Cerebellar cortex (tissue), 1 donor: ENCODE measurements at regions not wholly inside any gene's neighbourhood (a gene's known extent, or its start where the extent isn't known, plus 50 kb on each side); places are given as distances from the start of the nearest gene placed in this dataset.
"Not testable (repeated sequence)": the region's sequence is repeated elsewhere in the genome, so short reads cannot be mapped to it uniquely, and the experiment has no call there.

Source experiments
- DNase-seq: peaks from one replicate; pipeline ENCODE4 v3.0.0-alpha.2; 2015; ENCODE audit warnings: low spot score

- DNase-seq, result no peak
These were observed 50.2 kb downstream of the SMIM38 start for GRCh38 chr11:69205743-69206612.

- DNase-seq, result not testable (repeated sequence)
These were observed 50.9 kb downstream of the SMIM38 start for GRCh38 chr11:69206613-69206965.

GRCh38 chr11:69207165-69207889 lies 51.6 kb downstream of the SMIM38 start:
- DNase-seq, result no peak

GRCh38 chr11:69208190-69209037 lies 52.7 kb downstream of the SMIM38 start:
- DNase-seq, result no peak

- DNase-seq, result no peak
These were observed 53.3 kb downstream of the SMIM38 start for GRCh38 chr11:69209038-69209350.

DNA sequence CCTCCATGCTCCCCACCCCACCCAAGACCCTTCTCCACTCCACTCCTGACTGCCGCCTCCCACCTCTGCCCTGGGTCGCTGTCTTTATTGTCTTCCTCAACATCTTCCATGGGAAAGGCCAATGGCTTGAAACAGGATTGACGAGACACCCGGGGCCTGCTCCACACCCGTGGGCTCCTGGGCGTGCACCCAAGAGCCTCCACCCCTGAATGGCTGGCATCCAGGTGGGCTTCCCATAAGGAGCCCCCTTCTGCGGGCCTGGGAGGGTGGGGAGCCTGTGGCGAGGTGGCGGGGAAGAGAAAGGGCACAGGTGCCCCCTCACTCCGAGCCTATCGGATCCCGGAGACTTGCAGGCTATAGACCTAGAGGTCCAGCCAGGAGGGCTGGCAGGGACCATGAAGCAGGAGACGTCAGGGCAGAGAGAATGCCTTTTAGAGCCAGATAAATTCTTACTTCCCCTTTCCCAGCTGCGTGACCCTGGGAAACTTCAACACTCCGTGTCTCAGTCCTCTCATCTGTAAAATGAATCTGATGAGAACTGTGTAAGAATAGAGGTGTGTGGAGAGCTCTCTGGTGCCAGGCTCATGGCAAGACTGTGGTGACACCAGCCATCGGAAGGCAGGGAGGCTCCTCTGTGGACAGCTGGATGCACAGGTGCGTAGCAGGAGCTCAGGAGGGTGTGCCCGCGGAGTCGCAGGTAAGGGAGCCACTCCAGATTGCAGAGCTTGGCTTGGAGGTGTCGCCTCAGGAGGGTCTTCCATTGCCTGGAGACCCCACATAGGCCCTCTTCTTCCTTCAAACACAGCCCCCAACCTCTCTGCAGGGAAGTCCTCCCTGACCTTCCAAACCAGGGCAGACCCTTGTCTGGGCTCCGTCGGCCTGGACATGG lies 53.9 kb downstream of the SMIM38 start:
- DNase-seq, result no peak

DNA sequence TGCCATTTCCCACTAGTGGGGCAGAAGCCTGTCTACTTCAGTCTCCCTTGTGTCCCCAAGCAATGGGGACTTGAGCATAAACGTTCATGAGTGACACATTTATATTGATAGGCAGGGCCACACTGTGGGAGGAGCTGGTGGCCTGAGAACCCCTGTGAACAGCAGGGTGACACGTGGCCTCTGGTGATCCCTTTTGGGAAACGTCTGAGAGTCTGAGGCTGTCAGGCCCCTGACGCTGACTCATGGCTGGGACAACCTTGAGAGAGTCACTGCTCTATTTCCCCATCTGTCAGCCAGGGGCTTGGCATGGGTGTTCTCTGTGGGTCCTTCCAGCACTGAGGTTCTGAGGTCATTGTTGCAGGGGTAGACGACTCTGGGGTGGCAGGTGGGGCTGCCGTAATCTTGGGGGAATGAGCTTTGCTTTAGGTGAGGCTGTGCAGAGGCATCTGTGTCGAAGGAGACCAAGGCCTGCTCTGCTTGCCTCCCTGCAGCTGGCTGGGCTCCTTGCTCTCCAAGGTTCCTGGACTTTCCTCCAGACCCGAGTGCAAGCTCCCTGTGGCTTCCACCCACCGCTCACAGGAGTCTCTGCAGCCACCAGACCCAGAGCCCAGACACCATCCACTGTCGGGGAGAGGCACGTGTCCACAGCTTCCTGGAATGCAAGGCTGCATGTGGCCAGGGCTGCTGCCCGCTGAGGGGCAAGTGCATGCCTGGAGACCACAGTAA lies 54.7 kb downstream of the SMIM38 start:
- no peak for DNase-seq

DNA sequence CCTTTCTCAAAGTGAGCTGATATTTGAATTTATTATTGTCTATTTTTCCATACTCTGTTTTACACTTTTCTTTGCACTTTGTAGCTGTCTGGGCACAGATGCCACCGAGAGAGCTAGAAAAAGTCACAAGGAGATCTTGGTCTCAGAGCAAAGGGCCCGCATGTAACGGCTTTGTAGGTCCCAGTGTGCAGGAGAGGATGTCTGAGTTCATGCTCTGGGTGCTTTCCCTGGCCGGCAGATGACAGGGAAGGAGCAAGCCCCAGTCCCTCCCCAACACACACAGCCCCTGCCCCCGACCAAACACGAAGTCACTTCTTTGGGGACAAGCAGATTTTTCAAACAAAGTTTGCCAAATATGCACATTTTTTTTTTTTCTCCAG lies 55.8 kb downstream of the SMIM38 start:
- DNase-seq, result no peak

DNA sequence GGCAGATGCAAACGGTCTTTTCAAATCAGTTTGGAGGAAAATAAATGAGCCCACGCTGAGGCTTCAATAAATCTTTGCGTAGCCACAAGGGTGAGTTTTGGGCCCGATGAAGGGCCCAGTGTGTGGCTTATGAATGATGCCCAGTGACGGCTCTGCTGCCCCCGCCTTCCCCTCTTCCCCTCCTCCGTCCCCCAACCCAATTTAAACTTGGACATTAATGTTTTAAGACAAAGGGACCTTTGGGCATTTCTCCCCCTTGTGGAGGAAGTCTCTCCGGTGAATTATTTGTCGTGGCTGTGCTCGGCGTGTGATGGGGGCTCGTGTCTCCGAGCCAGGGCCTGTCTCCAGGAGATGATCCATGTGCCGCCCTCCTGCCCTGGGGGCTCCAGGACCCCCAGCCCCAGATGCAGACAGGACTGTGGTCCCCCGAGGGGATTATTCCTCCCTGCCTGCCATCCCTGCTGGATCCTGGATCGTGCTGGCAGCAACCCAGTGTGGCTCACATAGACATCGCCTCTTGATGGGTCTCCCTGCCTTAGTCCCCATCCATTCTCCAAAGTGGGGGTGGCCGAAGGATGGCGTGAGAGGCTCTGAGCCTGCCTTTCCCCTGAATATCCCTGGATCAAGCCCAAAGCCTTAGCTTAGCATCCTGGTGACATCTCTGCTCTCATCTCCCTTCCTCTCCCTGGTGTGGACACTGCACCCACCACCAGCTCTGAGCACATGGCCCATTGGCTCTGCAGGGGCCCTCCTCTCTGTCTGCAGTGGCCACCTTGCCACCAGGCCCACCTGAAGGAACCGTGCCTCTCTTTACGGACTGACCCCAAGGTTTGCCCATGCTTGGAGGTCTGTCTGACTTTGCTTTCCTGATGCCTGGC lies 56.4 kb downstream of the SMIM38 start:
- no peak for DNase-seq

- DNase-seq, result no peak
These were observed 57.0 kb downstream of the SMIM38 start for GRCh38 chr11:69212798-69213110.

- DNase-seq, result no peak
These were observed 57.6 kb downstream of the SMIM38 start for GRCh38 chr11:69213316-69213715.

GRCh38 chr11:69213964-69214363 lies 58.2 kb downstream of the SMIM38 start:
- DNase-seq, result no peak

DNA sequence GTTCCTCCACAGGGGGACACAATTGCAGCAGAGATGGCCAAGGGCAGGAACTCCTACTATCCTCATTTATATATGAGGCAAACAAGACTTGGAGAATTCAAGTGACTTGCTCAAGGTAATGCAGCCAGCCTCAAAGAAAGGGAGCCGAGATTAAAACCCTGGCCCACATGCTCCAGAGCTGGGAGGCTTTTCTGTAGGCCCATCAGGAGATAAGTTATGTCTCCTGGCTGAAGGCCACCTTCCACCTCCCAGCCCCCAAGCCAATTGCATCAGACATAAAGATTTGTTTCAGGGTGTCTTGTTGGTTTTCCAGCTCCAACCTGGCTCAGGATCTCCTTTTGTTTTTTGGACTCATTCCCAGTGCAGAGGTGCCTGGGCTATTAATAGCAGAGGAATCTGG lies 59.5 kb downstream of the SMIM38 start:
- DNase-seq, result no peak

DNA sequence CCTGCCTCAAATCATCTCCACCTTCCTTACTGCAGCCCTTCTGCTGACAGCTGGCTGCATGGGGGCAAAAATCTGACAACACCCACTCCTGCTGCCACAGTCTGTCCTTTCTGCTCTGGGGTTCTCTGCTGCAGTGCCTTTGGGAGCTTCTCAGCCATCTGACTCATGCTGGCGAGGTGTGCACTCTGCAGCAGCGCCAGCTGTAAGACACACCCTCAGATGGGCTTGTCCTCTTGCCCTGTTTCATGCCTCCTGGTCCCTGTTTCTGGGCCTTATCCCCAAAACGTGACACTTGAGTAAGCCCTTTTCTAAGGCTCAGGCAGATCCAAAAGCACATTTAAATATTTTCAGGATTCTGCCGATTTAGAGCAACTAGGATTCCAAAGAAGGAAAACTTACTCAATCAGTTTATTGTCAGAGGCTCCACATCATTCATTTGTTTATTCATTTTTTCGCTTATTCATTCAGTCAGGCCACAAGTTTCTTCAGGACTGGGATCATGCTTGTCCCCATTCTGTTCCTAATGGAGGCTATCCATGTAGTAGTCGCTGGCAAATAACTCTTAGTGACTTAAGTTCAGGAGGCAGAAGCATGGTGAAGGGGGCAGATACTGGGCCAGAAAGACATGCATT lies 60.2 kb downstream of the SMIM38 start:
- DNase-seq, result no peak

DNA sequence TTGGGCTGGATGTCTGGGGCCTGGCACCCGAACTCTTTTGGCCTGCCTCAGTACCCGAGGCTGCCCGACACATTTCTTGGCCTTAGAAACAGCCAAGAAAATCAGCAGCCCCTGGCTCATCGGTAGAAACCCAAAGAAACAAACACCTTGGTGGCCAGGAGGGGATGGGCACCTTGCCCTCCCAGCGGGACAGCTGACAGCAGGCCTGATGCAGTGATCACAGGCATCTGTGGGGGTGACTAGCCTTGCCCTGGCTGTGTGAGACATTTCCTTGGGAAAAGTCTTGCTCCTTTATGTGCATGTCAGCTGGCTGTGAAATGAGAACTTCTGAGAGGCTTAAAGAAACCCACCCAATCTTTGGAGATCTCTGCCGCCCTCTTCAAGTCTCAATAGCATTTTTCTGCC lies 60.9 kb downstream of the SMIM38 start:
- DNase-seq, result no peak

- DNase-seq, result peak; percentile 60
These were observed 61.8 kb downstream of the SMIM38 start for GRCh38 chr11:69217276-69218105.

DNA sequence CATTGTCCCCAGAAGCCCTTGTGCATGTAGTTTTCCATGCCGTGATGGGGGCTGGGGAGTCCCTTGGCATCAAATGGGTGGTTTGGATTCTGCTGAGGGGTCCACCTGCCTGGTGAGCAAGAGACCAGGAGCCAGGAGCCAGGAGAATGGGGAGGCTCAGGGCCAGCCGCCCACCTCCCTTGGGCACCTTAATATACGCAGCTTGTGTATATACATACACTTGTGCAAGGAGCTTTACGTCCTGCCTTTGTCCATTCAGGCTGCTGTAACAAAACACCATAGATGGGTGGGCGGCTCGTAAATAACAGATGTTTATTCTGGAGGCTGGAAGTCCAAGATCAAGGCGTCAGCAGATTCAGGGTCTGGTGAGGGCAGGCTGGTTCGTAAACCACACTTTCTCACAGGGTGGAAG lies 62.5 kb downstream of the SMIM38 start:
- no peak for DNase-seq

- DNase-seq, result no peak
These were observed 63.4 kb downstream of the SMIM38 start for GRCh38 chr11:69218946-69219720.
